ENCODE measurements at regions not wholly inside any gene's neighbourhood (a gene's known extent, or its start where the extent isn't known, plus 50 kb on each side); places are given as distances from the start of the nearest gene placed in this dataset.

DNA sequence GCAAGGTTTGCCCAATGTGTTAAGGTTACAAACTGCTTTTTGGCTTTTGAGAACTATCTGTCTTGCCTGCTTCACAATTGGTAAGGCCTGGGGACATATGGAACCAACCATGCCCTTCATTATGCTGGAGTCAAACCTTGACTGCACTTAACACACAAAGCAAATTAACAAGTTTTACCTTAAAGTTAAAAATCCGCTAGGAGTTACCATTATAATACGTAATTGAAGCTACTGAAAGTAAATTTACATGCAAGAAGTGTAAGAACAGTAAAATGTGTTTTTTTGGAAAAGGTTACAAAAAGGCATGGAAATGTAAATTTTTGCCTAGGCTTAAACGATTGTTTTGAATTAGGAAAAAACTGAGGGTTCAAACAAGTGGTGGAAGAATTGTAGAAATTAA lies 69.7 kb downstream of the BMP15 start:
- TF ChIP-seq POLR2A (IDR thresholded peaks at IDR 0.05) = no peak
- TF ChIP-seq, protein P1, sequence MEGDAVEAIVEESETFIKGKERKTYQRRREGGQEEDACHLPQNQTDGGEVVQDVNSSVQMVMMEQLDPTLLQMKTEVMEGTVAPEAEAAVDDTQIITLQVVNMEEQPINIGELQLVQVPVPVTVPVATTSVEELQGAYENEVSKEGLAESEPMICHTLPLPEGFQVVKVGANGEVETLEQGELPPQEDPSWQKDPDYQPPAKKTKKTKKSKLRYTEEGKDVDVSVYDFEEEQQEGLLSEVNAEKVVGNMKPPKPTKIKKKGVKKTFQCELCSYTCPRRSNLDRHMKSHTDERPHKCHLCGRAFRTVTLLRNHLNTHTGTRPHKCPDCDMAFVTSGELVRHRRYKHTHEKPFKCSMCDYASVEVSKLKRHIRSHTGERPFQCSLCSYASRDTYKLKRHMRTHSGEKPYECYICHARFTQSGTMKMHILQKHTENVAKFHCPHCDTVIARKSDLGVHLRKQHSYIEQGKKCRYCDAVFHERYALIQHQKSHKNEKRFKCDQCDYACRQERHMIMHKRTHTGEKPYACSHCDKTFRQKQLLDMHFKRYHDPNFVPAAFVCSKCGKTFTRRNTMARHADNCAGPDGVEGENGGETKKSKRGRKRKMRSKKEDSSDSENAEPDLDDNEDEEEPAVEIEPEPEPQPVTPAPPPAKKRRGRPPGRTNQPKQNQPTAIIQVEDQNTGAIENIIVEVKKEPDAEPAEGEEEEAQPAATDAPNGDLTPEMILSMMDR (IDR thresholded peaks at IDR 0.05) = no peak
